ENCODE measurements at regions not wholly inside any gene's neighbourhood (a gene's known extent, or its start where the extent isn't known, plus 50 kb on each side); places are given as distances from the start of the nearest gene placed in this dataset.

DNA sequence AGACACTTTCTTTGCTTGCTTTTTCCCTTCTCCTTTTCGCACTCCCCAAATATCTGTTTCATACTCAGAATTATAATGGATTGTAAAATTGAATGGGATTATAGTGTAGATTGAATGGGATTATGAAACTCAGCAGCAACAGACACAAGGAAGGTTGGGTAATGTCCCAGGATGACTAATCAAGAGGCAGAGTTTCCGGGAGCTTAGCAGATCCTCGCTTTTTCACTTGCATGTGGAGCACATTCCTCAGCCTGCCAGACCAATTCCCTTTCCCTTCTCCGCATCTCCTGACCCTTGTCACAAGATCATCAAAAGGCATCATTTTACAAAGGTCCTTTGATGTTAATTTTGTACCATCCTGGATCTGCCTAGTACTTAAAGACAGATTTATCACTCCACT lies 55.1 kb upstream of the SLC1A1 start:
- DNase-seq = no peak

DNA sequence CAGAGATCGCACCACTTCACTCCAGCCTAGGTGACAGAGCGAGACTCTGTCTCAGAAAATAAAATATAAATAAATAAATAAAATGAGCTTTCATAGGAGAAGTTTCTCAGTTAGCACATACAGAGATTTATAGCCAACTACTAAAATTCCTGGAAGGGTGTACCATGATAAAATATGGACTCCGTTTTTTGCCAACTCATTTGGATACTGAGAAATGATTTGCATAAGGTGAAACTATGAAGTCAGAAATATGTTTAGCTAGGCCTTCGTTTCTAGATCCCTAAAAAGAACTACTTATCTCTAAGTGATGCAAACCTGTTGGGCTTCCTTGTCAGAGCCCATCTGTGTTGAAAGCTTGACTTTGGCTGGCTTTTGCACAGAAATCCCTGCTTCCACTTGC lies 56.9 kb upstream of the SLC1A1 start:
- DNase-seq = no peak

DNA sequence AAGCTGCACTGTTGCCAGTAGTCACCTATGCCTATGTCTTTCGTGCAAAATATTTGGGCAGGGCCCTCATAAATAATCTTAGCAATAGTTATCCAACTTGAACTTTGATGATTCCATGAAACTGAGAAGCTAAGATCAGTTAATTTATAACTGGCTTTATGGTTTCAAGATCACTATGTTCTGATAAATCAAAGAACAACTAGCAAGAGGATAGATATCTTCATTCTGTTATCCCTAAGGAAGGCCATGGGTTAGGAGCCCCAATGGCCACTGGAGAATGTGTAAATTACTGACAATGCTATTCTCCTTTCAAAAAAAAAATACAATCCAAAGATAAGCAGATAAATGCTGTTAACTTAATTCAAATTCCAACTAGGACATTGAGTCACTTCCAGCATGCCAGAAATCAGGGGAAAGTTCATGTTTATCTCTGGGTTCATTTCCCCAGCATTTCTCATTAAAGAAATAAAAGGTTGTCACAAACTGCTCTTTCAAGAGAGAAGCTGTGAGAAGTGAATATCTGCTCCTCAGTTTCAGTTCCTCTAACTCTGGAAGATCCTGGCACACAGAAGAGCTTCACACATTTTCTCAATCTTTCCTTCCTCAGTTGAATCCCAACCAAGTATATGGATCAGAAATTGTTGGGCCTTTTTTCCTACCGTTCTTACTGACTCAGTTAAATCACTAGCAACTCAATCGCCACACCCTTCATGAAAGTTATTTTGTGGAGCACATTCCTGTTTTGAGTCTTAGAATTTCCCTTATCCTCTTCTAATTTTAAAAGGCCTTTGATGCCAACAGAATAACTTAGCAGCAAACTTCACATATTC lies 59.6 kb upstream of the SLC1A1 start:
- no peak for DNase-seq

DNA sequence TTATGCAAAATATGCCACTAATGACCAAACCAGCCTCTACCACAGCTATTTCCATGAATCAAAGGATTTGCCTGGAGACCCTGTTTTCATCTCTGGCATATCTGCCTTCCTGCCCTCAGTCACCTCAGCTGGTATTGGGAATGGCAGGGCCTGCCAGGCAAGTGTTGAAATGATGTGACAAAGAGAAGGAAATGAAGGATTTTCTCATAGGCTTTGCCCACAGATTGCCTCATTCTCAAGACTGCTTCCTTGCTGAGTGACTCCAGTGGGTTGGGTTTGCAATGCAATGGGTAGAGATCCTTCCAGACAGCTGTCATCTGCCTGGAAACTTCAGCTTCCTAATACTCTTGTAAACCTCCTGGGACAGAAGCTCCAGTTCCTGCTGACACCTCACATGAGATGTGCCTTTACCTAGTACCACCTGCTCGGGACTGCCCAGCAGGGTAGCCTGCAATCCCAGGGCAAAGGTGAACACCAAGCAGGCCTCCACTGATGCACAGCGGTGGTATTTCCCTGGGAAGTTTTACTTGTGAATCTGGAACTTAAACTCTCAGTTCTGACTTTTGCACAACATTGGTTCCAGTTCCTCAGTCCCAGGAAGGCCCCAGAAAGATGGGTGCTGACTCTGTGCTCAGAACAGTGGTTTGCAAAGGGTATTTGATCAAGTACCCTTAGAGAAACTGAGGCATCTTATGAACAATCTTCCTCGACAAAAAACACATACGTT lies 64.8 kb upstream of the SLC1A1 start:
- no peak for DNase-seq

DNA sequence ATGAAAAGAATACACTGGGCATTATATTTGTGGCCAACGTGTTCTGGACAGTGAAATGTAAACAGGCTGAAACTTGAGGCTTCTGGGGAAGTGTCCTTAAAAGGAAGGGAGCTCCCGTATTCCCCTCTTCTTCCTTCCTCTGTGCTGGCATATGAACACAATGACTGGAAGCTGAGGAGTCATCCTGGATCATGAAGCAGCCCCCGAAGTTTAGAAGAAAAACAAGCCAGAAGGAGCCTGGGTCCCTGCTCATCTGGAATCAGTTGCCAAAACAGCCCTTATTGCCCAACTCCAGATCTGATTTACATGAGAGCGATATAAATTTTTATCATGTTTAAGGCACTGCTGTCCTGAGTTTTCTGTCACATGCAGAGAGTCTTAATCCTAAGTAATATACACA lies 65.4 kb upstream of the SLC1A1 start:
- DNase-seq = no peak

DNA sequence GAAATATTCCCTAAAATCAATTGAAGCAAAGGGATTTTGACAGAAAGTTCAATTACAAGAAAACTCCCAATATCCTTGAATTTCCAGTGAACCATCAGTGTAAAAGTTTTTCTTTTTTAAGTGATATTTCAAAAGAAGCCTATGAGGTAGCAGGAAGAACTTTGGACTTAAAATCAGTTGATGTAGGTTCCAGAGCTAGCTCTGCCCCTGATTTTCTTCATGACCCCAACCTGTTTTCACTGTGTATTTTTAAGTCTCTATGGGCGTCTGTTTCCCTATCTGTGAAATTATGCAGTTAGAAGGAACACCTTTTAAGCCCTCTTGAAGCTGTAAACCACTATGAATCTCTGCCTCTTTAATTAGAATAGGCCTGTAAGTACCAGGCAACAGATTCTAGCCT lies 66.2 kb upstream of the SLC1A1 start:
- DNase-seq = no peak

DNA sequence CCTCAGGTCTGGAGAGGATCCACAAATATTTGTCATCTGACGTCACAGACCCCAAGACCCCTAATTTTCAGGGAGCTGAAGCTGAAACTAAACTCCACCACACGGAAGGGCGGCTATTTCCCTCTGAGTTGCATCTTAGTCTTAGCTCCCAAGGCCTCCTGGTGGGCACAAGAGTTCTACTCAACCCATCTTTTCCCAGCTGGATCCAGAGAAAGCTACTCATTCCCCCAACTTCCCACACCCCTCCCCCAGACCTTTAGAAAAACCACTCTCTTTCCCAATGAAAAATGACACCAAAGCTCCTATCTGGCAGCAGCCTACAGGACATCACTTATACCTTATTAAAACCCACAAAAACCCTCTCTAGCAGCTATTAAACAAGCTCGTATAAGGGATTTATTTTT lies 67.1 kb upstream of the SLC1A1 start:
- DNase-seq = no peak

DNA sequence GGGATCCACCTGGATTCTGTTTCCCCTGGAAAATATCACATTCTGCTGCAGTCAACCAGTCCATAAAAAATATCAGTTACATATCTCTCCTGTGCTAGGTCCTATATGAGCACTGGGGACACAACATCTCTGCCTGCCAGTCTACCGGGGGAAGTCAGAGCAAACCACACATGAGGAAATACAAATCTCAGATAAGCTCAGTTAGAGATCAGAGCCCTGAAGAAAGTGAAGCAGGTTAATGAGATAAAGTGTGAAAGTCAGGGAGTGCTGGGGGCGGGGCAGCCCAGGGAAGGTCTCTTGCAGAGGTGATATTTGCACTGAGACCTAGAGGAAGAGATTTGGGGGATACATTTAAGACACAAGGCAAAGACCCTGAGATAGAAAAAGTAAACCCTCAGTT lies 67.8 kb upstream of the SLC1A1 start:
- no peak for DNase-seq

DNA sequence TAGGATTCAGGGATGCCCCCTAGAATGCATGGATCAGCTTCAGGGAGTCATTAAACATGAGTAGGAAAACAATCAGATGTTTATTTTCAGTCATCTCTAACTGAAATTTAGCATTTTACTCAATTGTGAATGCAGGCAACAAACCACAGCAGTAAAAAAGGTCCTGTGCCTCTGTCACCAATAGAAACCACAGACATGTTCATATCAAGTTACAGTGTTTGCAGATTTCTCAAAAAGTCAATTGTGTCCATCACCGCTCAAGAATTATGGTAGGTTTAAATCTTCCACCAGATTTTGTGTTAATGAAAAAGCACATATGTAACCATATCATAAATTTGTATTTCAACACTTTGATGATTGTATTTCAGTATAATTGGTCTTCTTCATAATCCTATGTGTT lies 68.4 kb upstream of the SLC1A1 start:
- no peak for DNase-seq

DNA sequence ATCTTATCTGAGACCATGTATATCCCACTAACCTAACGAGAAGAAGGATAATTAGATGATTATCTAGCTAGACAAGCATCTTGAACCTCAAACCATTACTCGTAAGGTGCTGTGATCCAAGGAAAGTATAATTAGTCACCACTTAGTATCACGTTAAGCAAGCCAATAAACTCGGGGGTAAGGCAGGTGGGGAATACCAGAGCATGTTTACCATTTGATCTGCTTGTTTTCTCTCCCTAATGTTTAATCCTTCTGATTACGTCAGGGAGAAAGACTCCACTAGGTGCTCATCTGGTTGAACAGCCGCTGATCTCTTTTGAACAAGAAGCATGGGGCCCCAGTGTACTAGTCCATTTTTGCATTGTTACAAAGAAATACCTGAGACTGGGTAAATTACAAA lies 69.9 kb upstream of the SLC1A1 start:
- DNase-seq = no peak

DNA sequence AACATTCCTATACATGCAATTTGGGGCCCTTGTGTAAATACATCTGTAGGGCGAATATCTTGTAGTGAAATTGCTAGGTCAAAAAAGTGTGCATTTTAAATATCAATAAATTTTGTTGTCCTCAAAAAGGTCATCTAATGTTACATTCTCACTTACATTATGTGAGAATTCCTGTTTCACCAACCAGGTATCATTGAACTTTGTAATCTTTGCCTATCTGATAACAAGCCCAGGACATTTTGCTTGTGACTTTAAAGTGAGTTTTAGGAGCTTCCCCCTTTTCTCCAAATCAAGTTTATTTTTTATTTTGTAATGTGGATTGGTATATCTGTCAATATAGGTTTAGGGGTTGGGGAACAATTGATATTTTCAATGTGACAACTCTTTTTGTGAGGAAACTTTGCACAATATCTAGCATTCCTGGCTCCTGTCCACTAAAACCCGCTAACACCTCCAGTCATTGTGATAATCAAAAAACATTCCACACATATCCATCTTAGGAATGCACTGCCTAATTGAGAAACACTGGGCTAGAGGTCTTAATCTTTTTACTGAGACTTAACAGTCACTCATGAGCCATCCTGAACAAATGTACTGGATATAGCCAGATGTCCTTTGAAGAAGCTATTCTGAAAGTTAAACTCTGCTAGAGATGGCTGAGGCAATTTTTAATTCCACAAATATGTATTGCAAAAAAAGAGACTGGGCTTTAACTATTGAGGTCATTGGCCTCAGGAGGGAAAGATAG lies 72.5 kb upstream of the SLC1A1 start:
- no peak for DNase-seq

DNA sequence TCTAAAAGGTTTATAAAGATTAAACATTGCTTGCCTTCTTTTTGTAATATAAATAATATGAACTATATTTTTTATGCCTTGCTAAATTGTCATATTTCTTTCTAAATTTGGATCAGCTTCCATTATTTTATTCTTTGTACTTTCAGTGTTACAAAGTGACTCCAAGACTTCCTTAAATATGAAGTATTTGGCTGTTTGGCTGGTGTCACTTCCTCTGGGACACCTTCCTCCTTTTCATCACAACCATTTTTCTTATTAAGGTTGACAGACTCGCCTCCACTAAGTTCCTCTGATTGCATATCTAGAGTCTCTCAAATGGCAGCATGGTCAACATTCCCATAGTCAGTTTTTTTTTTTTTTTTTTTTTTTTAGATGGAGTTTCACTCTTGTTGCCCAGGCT lies 73.8 kb upstream of the SLC1A1 start:
- DNase-seq = no peak

DNA sequence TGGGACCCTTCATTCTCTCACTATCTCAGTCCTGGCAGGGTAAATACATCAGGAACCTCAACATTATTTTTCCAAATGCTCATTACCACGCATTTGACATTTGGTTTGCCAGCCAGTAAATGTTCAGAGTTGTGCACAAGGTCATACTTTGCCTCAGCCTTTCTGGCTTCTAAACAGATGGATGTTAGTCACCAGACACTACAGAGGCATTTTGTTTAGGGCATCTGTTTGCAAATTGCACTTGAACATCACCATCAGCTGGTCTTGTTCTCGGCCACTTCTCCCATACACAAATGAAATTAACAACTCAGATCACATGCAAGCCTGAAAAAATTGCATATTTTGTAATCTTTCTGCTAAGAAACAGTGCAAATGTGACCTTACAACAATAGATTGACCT lies 75.0 kb upstream of the SLC1A1 start:
- no peak for DNase-seq

DNA sequence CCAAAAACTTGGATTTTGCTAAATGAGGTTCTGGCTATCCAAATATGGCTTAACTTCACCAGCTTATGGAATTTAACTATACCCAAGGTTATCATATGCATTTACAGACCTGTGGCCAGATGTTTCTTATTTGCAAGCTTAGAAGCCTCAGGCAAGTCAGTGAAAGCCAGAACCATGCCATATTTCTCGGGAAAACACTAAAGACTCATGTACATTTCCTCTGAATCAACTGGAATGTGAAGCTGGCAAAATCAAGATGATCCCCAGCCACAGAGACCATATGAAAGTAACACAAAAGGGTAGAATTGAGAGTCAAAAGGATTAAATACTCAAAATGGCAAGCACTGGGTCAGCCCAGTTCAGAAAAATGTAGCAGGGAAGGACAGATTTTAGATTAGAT lies 76.4 kb upstream of the SLC1A1 start:
- no peak for DNase-seq

DNA sequence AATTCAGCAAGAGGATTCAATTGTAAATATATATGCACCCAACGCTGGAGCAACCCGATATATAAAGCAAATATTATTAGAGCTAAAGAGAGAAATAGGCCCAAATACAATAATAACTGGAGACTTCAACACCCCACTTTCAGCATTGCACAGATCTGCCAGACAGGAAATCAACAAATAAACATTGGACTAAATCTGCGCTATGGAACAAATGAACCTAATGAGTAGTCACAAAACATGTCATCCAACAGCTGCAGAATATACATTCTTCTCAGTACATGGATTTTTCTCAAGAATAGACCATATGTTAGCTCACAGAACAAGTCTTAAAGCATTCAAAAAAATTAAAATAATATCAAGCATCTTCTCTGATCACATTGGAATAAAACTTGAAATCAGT lies 86.1 kb upstream of the SLC1A1 start:
- no peak for DNase-seq

DNA sequence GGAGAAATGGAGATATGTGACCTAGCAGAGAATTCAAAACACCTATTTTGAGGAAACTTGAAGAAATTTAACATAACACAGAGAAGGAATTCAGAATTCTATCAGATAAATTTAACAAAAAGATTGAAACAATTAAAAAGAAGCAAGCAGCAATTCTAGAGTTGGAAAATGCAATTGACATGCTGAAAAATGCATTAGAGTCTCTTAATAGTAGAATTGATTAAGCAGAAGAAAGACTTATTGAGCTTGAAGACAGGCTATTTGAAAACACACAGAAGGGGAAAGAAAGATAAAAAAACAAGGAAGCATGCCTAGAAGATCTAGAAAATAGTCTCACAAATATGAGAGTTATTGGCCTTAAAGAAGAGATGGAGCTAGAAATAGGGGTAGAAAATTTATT lies 87.8 kb upstream of the SLC1A1 start:
- DNase-seq = no peak

DNA sequence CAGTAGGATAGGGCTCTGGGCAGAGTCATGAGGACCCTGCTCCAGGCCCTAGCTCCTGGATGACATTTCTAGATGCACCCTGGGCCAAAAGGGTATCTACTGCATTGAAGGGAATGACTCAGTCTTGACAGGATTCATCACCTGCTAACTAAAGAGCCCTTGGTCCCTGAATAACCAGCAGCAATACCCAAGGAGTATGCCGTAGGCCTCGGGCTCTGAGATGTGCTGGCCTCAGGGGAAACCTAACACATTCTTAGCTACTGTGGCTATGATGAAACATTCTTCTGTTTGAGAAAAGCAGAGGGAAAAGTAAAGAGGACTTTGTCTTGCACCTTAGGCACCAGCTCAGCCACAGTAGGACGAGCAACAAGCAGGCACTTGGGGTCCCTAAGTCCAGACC lies 89.5 kb upstream of the SLC1A1 start:
- DNase-seq = no peak

DNA sequence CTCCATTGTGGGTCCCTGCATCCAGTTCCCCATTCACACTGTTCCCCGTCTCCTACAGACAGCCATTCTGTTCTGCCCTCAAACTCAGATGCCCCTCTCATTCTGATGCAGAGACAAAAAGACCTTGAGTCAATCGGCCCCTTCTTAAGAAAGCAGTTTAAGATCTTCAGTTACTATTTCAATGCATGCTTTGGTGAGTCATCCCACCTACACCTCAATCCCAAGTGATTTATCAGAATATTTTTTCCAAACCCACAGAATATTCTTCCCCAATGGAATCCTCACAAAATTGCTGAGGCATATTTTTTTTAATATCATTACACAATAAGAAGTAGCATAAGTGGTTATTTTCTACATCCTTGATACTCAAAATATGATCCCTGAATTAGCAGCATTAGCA lies 92.4 kb upstream of the SLC1A1 start:
- DNase-seq = no peak

DNA sequence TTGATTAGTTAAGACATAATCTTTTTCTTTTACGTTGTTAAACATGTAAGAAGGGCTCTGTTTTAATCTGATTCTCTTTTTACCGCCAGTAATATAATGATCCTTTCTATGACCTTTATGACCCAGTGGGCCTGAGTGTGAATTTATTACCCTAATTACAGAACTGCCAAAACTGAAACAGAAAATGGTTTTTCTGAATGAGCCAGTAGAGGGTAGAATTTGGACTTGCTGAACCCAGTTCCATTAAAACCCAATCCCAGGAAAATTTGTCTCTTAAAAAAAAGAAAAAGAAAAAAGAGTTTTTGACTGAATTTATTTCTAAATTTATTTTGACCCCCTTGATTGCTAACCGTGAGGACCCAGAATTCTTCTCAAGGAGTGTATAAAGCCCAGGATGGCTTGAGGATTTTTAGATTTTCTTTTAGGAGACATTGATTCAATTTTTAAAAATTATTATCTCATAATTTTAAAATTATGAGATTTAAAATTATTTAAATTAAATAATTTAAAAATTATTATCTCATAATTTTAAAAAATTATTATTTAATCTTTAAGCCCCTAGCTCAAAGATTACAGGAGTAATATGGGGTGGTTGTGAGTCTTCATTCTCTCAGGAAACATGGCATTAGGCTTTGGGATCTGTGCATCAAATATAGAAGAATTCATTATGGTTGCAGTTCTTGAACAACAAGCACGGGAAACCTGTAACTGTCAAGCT lies 94.1 kb upstream of the GLIS3 start:
- no peak for DNase-seq

DNA sequence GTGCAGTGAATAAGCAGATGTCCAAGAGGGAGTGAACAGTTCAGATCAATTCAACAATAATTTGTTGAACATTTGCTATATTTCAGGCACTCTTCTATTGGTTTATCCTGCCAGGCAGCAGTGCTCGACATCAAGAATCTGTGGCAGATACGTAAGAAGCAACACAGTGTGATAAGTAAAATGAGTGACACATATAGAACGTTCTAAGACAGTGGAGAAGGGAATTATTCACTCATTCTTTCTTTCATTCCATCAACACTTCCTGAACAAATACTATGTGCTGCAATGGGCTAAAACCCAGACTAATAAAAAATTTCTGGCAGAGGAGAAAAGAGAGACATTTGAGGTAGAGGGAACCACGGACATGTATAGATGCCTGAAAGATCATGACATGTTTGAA lies 89.9 kb upstream of the GLIS3 start:
- no peak for DNase-seq

DNA sequence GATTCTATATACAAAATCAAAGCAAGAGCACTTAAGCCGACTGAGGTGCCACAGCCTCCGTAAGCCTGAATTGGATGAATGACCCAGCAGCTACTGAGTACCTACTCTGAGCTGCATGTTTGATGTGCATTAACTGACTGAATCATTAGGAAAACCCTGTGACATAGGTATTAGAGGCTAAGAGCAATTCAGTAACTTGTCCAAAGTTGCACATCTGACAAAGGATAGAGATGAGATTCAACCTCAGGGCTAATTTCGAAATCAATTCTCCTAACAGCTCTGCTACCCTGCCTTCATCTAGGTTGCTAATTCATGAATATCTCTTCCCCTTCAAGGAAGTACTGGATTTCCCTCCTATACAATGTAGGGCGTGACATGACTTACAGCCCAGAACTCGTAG lies 89.1 kb upstream of the GLIS3 start:
- DNase-seq = no peak

DNA sequence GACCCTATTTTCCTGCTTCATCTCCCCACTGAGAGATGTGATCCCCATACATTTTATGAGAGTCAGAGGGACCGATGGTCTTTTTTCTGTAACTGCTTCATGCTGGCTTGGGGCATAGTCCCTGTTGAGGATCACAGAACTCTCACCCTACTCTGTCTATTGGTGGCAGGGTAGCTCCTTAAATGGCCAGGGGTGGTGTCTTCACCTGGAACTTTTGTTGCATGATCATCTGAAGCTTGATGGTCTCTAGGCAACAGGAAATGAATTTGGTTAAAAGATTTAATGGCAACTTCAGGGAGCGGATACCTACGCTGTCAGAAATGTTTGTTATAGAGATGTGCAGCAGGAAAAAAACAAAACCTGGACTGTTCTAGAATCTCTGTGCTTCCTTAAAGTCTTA lies 87.0 kb upstream of the GLIS3 start:
- DNase-seq = no peak

DNA sequence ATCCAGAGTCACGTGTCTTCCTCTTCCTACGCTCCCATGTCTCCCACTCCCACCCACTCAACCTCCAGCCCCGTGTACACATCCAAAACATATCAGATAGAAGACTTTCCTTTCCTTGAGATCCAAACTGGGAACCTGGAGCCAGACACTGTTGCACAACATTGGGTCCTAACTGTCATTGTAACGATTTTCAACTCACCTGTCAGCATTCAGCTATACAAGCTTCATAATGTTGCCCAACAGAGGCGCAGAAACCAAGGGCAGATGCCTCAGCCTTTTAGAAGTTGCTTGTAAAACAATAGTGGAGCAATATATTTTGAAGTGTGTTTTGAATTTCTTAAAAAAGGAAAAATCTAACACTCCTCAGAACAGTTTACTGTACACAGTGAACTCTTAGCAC lies 84.9 kb upstream of the GLIS3 start:
- no peak for DNase-seq

Measured in amniotic stem cell (primary cell).